ENCODE measurements at regions not wholly inside any gene's neighbourhood (a gene's known extent, or its start where the extent isn't known, plus 50 kb on each side); places are given as distances from the start of the nearest gene placed in this dataset.

GRCh38 chr21:35465741-35466140, 416.6 kb upstream of the RUNX1 start:
- no peak overlapping the region for H3K27ac Mint-ChIP-seq
- intact Hi-C loops (cut with micrococcal nuclease): no loop called here
- peaks cover 22% of the 10 kb centered on the region for H3K9me3 Mint-ChIP-seq
- peaks cover 4% of the 10 kb centered on the region for H3K4me1 Mint-ChIP-seq
- H3K4me3 Mint-ChIP-seq: no peak overlapping the region
- H3K27me3 Mint-ChIP-seq: no peaks in the 10 kb centered on the region
- no peak for DNase-seq
- peaks cover 1% of the 10 kb centered on the region for H3K36me3 Mint-ChIP-seq (ENCODE audit: low read depth)

DNA sequence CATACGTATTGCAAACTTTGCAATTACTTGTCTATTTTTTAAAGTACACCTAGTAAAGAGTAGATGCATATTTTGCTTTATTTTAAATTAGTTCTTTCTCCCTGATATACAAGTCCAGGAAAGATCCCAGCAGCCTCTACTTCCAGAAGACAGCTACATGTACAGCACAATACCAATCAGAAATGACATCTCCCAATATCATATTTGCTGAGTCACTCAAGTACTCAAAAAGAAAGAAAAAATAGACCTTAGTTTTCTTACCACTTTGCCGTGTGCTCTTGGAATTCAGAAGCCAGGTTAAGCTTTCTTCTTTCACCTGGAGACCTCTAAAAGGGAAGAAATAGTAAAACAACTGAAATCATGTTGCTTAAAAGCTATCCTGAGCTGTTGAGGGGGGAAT, 412.6 kb upstream of the RUNX1 start:
- Mint-ChIP-seq H3K4me1 (peaks cover 8% of the 10 kb centered on the region), H3K4me3 (no peak overlapping the region), H3K36me3 (ENCODE audit: low read depth) (no peaks in the 10 kb centered on the region), H3K27me3 (no peaks in the 10 kb centered on the region), H3K27ac (no peak overlapping the region), H3K9me3 (peaks cover 27% of the 10 kb centered on the region)
- intact Hi-C loops (cut with micrococcal nuclease): no loop called here
- no peak for DNase-seq

DNA sequence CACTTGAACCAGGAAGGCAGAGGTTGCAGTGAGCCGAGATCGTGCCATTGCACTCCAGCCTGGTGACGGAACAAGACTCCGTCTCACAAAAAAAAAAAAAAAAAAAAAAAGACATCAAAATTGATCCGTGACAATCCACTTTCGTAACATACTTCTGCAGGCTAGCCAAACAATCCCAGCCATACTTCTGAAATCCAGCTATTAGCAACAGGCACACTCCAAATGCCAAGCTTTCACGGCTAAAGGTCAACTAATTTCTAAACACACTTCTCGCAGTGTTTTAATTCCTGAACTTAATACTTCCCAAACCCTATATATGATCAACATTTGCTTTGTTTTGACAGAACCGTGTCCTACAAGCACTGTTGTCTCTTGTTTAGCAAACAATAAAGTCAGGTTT, 411.3 kb upstream of the RUNX1 start:
- H3K4me1 Mint-ChIP-seq: peaks cover 8% of the 10 kb centered on the region
- H3K9me3 Mint-ChIP-seq: peaks cover 26% of the 10 kb centered on the region

DNA sequence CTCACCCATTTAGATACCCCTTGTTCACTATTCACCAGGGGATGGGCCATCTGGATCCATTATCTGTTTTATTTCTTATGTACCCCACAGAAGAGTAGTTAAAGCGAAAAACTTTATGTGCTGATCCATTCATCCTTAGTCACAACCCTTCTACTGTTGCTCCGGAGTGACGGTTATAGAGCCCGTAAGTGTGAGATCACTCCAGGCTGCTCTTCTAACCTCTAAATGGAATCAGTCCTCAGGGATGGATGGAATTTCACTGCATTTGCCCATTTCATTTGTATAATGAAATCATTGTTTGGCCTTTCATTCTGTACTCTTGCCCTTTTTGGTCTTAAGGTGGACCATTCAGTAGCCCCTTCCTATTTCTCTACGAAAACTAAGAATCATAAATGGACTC, 409.3 kb upstream of the RUNX1 start:
- intact Hi-C loops (cut with micrococcal nuclease): no loop called here
- Mint-ChIP-seq H3K27ac (no peak overlapping the region), H3K4me1 (peaks cover 8% of the 10 kb centered on the region), H3K27me3 (no peaks in the 10 kb centered on the region), H3K9me3 (peaks cover 12% of the 10 kb centered on the region), H3K36me3 (ENCODE audit: low read depth) (no peaks in the 10 kb centered on the region), H3K4me3 (no peak overlapping the region)
- no peak for DNase-seq

More for the DNA sequence above, 411.3 kb upstream of the RUNX1 start:
- intact Hi-C loops (cut with micrococcal nuclease): no loop called here
- no peak overlapping the region for H3K27ac Mint-ChIP-seq
- no peak overlapping the region for H3K4me3 Mint-ChIP-seq
- DNase-seq: no peak
- no peaks in the 10 kb centered on the region for H3K36me3 Mint-ChIP-seq (ENCODE audit: low read depth)
- H3K27me3 Mint-ChIP-seq: no peaks in the 10 kb centered on the region

DNA sequence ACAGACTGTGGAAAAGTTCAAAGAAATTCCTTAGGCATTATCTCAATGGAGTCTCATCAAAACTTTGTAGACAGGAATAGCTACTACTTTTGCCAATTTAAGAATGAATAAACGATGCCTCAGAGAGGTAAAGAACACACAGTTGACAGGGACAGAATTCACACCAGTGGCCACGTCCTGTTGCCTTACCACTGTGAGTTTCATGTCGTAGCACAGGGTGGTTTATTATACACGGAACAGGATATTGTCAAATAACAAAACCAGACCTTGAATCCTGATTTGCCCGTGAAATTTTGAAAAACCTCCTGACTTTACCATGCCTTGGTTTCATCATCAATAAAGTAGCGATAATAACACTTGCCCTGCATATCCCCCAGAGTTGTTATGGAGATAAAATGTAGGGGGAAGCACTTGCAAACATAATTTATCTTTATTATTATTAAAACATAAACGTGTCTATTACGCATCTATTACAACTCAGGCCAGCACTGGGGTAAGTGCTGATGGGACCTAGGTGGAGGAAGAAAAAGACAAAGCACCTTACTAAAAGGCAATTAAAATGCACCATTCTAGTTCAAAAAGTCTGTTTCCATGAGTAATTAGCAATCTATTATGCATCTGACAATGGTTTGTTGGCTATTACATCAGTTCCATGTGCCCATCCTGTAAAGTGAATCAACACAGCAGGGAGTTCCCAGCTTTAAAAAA, 408.1 kb upstream of the RUNX1 start:
- Mint-ChIP-seq H3K27ac (peak overlapping the region; percentile 32), H3K9me3 (peaks cover 16% of the 10 kb centered on the region), H3K4me3 (no peak overlapping the region), H3K27me3 (no peaks in the 10 kb centered on the region), H3K4me1 (peaks cover 8% of the 10 kb centered on the region), H3K36me3 (ENCODE audit: low read depth) (no peaks in the 10 kb centered on the region)
- peak; percentile 69 for DNase-seq
- intact Hi-C loops (cut with micrococcal nuclease): no loop called here

DNA sequence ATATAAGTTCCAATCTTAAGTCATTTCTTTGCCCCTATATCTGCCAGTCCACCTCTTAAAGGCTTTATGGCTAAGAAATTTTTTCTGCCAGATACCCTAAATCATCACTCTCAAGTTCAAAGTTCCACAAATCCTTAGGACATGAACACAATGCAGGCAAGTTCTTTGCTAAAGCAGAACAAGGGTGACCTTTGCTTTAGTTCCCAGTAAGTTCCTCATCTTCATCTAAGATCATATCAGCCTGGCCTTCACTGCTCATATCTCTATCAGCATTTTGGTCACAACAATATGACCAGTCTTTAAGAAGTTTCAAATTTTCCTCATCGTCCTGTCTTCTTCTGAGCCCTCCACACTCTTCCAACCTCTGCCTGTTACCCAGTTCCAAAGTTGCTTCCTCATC, 402.2 kb upstream of the RUNX1 start:
- no peaks in the 10 kb centered on the region for H3K4me1 Mint-ChIP-seq
- no peaks in the 10 kb centered on the region for H3K27me3 Mint-ChIP-seq
- DNase-seq: no peak
- H3K4me3 Mint-ChIP-seq: no peak overlapping the region
- intact Hi-C loops (cut with micrococcal nuclease): no loop called here
- H3K9me3 Mint-ChIP-seq: peaks cover 20% of the 10 kb centered on the region
- peaks cover 6% of the 10 kb centered on the region for H3K36me3 Mint-ChIP-seq (ENCODE audit: low read depth)
- H3K27ac Mint-ChIP-seq: no peak overlapping the region

- peaks cover 6% of the 10 kb centered on the region for H3K36me3 Mint-ChIP-seq (ENCODE audit: low read depth)
- H3K4me3 Mint-ChIP-seq: no peak overlapping the region
- no peaks in the 10 kb centered on the region for H3K4me1 Mint-ChIP-seq
- intact Hi-C loops (cut with micrococcal nuclease): no loop called here
- peaks cover 20% of the 10 kb centered on the region for H3K9me3 Mint-ChIP-seq
- no peak for DNase-seq
- H3K27me3 Mint-ChIP-seq: no peaks in the 10 kb centered on the region
- no peak overlapping the region for H3K27ac Mint-ChIP-seq
Measured at GRCh38 chr21:35450830-35451229, 401.7 kb upstream of the RUNX1 start.

- H3K36me3 Mint-ChIP-seq (ENCODE audit: low read depth): peaks cover 6% of the 10 kb centered on the region
Measured at GRCh38 chr21:35449846-35450245, 400.7 kb upstream of the RUNX1 start.

GRCh38 chr21:35448876-35449599, 399.9 kb upstream of the RUNX1 start:
- no peak for DNase-seq
- peaks cover 6% of the 10 kb centered on the region for H3K36me3 Mint-ChIP-seq (ENCODE audit: low read depth)
- no peak overlapping the region for H3K27ac Mint-ChIP-seq
- no peak overlapping the region for H3K4me3 Mint-ChIP-seq
- peaks cover 20% of the 10 kb centered on the region for H3K9me3 Mint-ChIP-seq
- no peaks in the 10 kb centered on the region for H3K4me1 Mint-ChIP-seq
- intact Hi-C loops (cut with micrococcal nuclease): no loop called here
- H3K27me3 Mint-ChIP-seq: peaks cover 9% of the 10 kb centered on the region

More at GRCh38 chr21:35449846-35450245, 400.7 kb upstream of the RUNX1 start:
- Mint-ChIP-seq H3K4me3 (no peak overlapping the region), H3K4me1 (no peaks in the 10 kb centered on the region), H3K27me3 (peaks cover 1% of the 10 kb centered on the region), H3K9me3 (peaks cover 20% of the 10 kb centered on the region), H3K27ac (no peak overlapping the region)
- no peak for DNase-seq
- intact Hi-C loops (cut with micrococcal nuclease): no loop called here

DNA sequence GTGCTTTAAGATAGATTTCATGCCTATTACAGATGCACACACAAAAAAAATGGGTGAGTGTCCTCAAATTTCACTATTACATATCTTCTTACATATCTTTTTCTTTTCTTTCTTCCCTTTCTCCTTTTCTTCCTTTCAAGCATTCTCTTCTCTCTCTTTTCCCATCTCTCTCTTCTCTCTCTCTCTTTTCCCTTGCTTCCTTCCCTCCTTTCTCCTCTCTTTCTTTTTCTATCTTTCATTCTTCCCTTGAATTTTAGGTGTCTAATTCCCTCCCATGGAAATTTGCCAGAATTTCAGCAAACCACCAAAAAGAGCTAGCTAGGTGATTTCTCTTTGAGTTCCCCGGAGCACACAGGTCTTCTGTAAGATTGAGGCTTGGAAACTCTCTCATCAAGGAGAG, 395.3 kb upstream of the RUNX1 start:
- H3K36me3 Mint-ChIP-seq (ENCODE audit: low read depth): no peaks in the 10 kb centered on the region
- intact Hi-C loops (cut with micrococcal nuclease): no loop called here
- no peak for DNase-seq
- H3K9me3 Mint-ChIP-seq: no peaks in the 10 kb centered on the region
- H3K27me3 Mint-ChIP-seq: peaks cover 22% of the 10 kb centered on the region
- no peak overlapping the region for H3K27ac Mint-ChIP-seq
- H3K4me3 Mint-ChIP-seq: no peak overlapping the region
- H3K4me1 Mint-ChIP-seq: peaks cover 2% of the 10 kb centered on the region

DNA sequence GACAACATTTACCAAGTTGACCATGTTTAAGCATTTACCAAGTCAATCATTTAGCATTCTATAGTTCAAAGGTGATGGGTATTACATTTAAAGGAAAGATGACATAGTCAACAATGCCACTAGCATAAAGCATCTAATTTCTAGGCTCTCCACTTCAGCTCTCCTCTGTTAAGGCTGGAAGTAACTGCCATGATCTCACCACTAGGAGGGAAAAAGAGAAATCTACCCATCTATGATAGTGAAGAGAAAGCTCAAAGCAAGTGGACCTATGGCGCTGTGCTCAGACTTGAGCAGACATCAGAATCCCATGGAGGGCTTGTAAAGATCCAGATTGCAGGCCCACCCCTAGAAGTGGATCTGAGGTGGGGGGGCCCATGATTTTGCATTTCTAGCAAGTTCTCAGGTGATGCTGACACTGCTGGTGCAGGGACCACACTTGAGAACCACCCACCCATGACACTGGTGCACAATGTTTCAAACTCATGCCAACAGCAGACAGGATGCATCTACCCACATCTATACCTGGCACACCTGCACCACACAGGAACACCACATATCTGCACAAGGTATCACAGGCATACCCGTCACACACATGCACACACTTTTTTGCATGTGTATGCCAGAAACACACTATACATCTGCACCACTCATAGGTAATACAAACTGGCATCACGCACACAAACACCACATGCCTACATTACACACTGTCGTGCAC, 392.9 kb upstream of the RUNX1 start:
- no peaks in the 10 kb centered on the region for H3K9me3 Mint-ChIP-seq
- intact Hi-C loops (cut with micrococcal nuclease): no loop called here

GRCh38 chr21:35438643-35439404, 389.7 kb upstream of the RUNX1 start:
- Mint-ChIP-seq H3K4me1 (peaks cover 12% of the 10 kb centered on the region), H3K27ac (no peak overlapping the region), H3K4me3 (peak overlapping the region; percentile 25), H3K36me3 (ENCODE audit: low read depth) (no peaks in the 10 kb centered on the region), H3K27me3 (peaks cover 20% of the 10 kb centered on the region), H3K9me3 (peaks cover 9% of the 10 kb centered on the region)
- peak; percentile 70 for DNase-seq
- intact Hi-C loops (cut with micrococcal nuclease): no loop called here

More for the DNA sequence above, 392.9 kb upstream of the RUNX1 start:
- H3K27me3 Mint-ChIP-seq: peaks cover 26% of the 10 kb centered on the region
- no peak for DNase-seq
- no peak overlapping the region for H3K27ac Mint-ChIP-seq
- H3K4me1 Mint-ChIP-seq: peaks cover 12% of the 10 kb centered on the region
- H3K4me3 Mint-ChIP-seq: no peak overlapping the region
- no peaks in the 10 kb centered on the region for H3K36me3 Mint-ChIP-seq (ENCODE audit: low read depth)

DNA sequence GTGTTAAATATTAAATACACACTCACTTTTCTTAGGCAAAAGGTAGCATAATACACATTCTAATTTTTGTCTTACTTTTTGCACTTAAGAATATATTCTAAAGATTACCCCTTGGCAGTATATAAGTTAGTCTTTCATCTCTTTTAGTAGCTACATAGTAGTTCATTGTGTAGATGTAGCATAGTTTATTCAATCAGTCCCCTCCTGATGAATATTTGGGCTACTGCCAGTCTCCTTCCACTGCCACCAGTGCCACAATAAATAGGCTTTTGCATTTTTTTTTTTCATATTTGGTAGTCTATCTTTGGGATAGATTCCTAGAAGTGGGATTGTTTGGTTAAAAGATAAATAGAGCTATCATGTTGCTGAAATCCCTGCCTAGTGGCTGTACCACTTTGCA, 388.8 kb upstream of the RUNX1 start:
- H3K27me3 Mint-ChIP-seq: peaks cover 18% of the 10 kb centered on the region
- peaks cover 9% of the 10 kb centered on the region for H3K9me3 Mint-ChIP-seq
- no peaks in the 10 kb centered on the region for H3K36me3 Mint-ChIP-seq (ENCODE audit: low read depth)
- H3K27ac Mint-ChIP-seq: no peak overlapping the region
- H3K4me1 Mint-ChIP-seq: peaks cover 12% of the 10 kb centered on the region
- no peak for DNase-seq
- intact Hi-C loops (cut with micrococcal nuclease): no loop called here
- H3K4me3 Mint-ChIP-seq: no peak overlapping the region

Measured in activated CD4-positive, alpha-beta T cell treated with anti-CD3 and anti-CD28 coated beads, Interleukin-2, amount 10 ng/mL, durations not matched to agents 24 days and 14 days (primary cell).